ENCODE measurements at regions not wholly inside any gene's neighbourhood (a gene's known extent, or its start where the extent isn't known, plus 50 kb on each side); places are given as distances from the start of the nearest gene placed in this dataset.

- intact Hi-C loops (cut with DNase I), result no loop called here
- DNase-seq, result no peak
- WGBS, 2 donors, result 69 to 91% methylated on average over 2 of the region's 2 CpGs
- no peaks in the 10 kb centered on the region for H3K9me3 ChIP-seq
- H3K27me3 ChIP-seq, result no peaks in the 10 kb centered on the region
- no peak overlapping the region for H3K4me3 ChIP-seq (replicated peaks in 1 of 3)
- H3K36me3 ChIP-seq, result no peaks in the 10 kb centered on the region
- TF ChIP-seq POLR2A (IDR thresholded peaks at IDR 0.05) (no peak), CTCF (IDR thresholded peaks at IDR 0.05) (no peak)
- peaks cover 45 to 49% of the 10 kb centered on the region in 2 donors for H3K4me1 ChIP-seq
- peak overlapping the region; percentile 13 to 78 (median 76) for H3K27ac ChIP-seq
These were observed 355.7 kb upstream of the TBL1XR1 start for GRCh38 chr3:177553012-177553411.

- no peak overlapping the region for H3K4me3 ChIP-seq (replicated peaks in 1 of 3)
- H3K9me3 ChIP-seq, result no peaks in the 10 kb centered on the region
- 14 to 27% methylated on average over 2 of the region's 2 CpGs for WGBS, 2 donors
These were observed 356.3 kb upstream of the TBL1XR1 start for GRCh38 chr3:177553579-177553978.

GRCh38 chr3:177554895-177555759 is 357.8 kb upstream of the TBL1XR1 start:
- WGBS, 2 donors, result 54 to 66% methylated on average over 2 of the region's 2 CpGs
- H3K36me3 ChIP-seq, result no peaks in the 10 kb centered on the region
- no peaks in the 10 kb centered on the region for H3K9me3 ChIP-seq
- H3K4me1 ChIP-seq, result peaks cover 40 to 43% of the 10 kb centered on the region in 2 donors
- H3K4me3 ChIP-seq (replicated peaks in 1 of 3), result no peak overlapping the region
- peak; percentile 46 to 56 for DNase-seq
- peak overlapping the region; percentile 70 to 71 (median 70) for H3K27ac ChIP-seq
- H3K27me3 ChIP-seq, result no peaks in the 10 kb centered on the region
- TF ChIP-seq POLR2A (IDR thresholded peaks at IDR 0.05) (no peak), CTCF (IDR thresholded peaks at IDR 0.05) (no peak)
- intact Hi-C loops (cut with DNase I), result no loop called here

More at GRCh38 chr3:177553579-177553978, 356.3 kb upstream of the TBL1XR1 start:
- H3K36me3 ChIP-seq, result no peaks in the 10 kb centered on the region
- intact Hi-C loops (cut with DNase I), result no loop called here
- H3K4me1 ChIP-seq, result peaks cover 40 to 44% of the 10 kb centered on the region in 2 donors
- peak; percentile 76 to 78 for DNase-seq
- no peak for TF ChIP-seq POLR2A (IDR thresholded peaks at IDR 0.05)
- TF ChIP-seq CTCF (IDR thresholded peaks at IDR 0.05), result no peak
- H3K27me3 ChIP-seq, result no peaks in the 10 kb centered on the region
- H3K27ac ChIP-seq, result peak overlapping the region in 2 of 3 donors; percentile 76 to 78

GRCh38 chr3:177557548-177557947 is 360.3 kb upstream of the TBL1XR1 start:
- H3K36me3 ChIP-seq, result no peaks in the 10 kb centered on the region
- H3K4me3 ChIP-seq (replicated peaks in 1 of 3), result no peak overlapping the region
- H3K27ac ChIP-seq, result no peak overlapping the region
- no peak for TF ChIP-seq POLR2A (IDR thresholded peaks at IDR 0.05)
- TF ChIP-seq CTCF (IDR thresholded peaks at IDR 0.05), result no peak
- no peaks in the 10 kb centered on the region for H3K9me3 ChIP-seq
- DNase-seq, result no peak
- peaks cover 28 to 30% of the 10 kb centered on the region in 2 donors for H3K4me1 ChIP-seq
- no peaks in the 10 kb centered on the region for H3K27me3 ChIP-seq
- WGBS, 2 donors, result 97 to 100% methylated on average over 3 of the region's 3 CpGs
- intact Hi-C loops (cut with DNase I), result no loop called here

GRCh38 chr3:177561365-177561764 is 364.1 kb upstream of the TBL1XR1 start:
- Histone ChIP-seq H3K4me1 (peaks cover 4 to 6% of the 10 kb centered on the region in 2 donors), H3K9me3 (no peaks in the 10 kb centered on the region), H3K4me3 (replicated peaks in 1 of 3) (no peak overlapping the region), H3K27ac (no peak overlapping the region), H3K36me3 (no peaks in the 10 kb centered on the region), H3K27me3 (no peaks in the 10 kb centered on the region)
- TF ChIP-seq POLR2A (IDR thresholded peaks at IDR 0.05) (no peak), CTCF (IDR thresholded peaks at IDR 0.05) (no peak)
- DNase-seq, result no peak
- intact Hi-C loops (cut with DNase I), result no loop called here
- WGBS, 2 donors, result 97 to 100% methylated on average over 5 of the region's 5 CpGs

Data from thyroid gland (tissue), 4 donors.